ENCODE measurements at regions not wholly inside any gene's neighbourhood (a gene's known extent, or its start where the extent isn't known, plus 50 kb on each side); places are given as distances from the start of the nearest gene placed in this dataset.
"Not testable (repeated sequence)": the region's sequence is repeated elsewhere in the genome, so short reads cannot be mapped to it uniquely, and the experiment has no call there.

DNA sequence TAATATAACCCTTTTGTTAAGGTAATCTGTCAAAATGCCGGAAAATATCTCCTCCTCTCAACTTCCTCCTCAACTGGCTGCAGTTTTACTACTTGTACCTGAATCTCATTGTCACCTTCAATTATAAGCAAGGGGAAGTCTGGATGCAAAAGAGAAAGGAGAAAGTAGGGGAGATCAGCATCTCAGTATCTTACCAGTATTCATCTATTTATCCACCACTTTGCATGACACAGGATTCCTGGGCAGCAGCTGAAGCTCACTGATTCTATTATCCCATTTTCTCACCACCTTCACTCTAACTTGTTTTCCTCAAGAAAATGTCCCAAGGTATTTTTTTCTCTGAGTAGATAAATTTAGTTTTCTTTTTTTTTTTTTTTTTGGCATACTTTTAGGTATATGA, 440.5 kb upstream of the CBLB start:
- no peaks in the 10 kb centered on the region for H3K9me3 ChIP-seq
- H3K27me3 ChIP-seq: no peaks in the 10 kb centered on the region
- no peak for ATAC-seq
- no peaks in the 10 kb centered on the region for H3K36me3 ChIP-seq
- no peak for DNase-seq
- no peak overlapping the region for H3K27ac ChIP-seq
- no peaks in the 10 kb centered on the region for H3K4me1 ChIP-seq
- TF ChIP-seq, protein P1, sequence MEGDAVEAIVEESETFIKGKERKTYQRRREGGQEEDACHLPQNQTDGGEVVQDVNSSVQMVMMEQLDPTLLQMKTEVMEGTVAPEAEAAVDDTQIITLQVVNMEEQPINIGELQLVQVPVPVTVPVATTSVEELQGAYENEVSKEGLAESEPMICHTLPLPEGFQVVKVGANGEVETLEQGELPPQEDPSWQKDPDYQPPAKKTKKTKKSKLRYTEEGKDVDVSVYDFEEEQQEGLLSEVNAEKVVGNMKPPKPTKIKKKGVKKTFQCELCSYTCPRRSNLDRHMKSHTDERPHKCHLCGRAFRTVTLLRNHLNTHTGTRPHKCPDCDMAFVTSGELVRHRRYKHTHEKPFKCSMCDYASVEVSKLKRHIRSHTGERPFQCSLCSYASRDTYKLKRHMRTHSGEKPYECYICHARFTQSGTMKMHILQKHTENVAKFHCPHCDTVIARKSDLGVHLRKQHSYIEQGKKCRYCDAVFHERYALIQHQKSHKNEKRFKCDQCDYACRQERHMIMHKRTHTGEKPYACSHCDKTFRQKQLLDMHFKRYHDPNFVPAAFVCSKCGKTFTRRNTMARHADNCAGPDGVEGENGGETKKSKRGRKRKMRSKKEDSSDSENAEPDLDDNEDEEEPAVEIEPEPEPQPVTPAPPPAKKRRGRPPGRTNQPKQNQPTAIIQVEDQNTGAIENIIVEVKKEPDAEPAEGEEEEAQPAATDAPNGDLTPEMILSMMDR (IDR thresholded peaks at IDR 0.05 in 4 of 5, conservative IDR thresholded peaks at IDR 0.05 in 1 of 5): no peak
- no peak for TF ChIP-seq POLR2A (IDR thresholded peaks at IDR 0.05)
- intact Hi-C loops (cut with DNase I; ENCODE audit: low total_unique reads) (no loop called here), in situ Hi-C loops (cut with MboI; ENCODE audit: low sequenced_read_pairs in 4 of 4) (no loop called here)
- no peak overlapping the region for H3K4me3 ChIP-seq

DNA sequence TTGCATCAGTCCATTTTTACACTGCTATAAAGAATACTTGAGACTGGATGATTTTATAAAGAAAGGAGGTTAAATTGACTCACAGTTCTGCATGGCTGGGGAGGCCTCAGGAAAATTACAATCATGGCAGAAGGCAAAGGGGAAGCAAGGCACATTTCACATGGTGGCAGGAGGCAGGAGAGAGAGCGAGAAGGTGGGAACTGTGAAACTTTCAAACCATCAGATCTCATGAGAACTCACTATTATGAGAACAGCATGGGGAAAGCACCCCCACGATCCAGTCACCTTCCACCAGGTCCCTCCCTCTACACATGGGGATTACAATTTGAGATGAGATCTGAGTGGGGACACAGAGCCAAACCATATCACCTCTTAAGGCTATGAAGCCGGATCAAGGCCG, 441.0 kb upstream of the CBLB start:
- H3K27me3 ChIP-seq; DNase-seq; intact Hi-C loops (cut with DNase I; ENCODE audit: low total_unique reads); ATAC-seq; H3K4me1 ChIP-seq; H3K36me3 ChIP-seq; H3K27ac ChIP-seq; H3K9me3 ChIP-seq; H3K4me3 ChIP-seq; in situ Hi-C loops (cut with MboI; ENCODE audit: low sequenced_read_pairs in 4 of 4): not testable (repeated sequence)

DNA sequence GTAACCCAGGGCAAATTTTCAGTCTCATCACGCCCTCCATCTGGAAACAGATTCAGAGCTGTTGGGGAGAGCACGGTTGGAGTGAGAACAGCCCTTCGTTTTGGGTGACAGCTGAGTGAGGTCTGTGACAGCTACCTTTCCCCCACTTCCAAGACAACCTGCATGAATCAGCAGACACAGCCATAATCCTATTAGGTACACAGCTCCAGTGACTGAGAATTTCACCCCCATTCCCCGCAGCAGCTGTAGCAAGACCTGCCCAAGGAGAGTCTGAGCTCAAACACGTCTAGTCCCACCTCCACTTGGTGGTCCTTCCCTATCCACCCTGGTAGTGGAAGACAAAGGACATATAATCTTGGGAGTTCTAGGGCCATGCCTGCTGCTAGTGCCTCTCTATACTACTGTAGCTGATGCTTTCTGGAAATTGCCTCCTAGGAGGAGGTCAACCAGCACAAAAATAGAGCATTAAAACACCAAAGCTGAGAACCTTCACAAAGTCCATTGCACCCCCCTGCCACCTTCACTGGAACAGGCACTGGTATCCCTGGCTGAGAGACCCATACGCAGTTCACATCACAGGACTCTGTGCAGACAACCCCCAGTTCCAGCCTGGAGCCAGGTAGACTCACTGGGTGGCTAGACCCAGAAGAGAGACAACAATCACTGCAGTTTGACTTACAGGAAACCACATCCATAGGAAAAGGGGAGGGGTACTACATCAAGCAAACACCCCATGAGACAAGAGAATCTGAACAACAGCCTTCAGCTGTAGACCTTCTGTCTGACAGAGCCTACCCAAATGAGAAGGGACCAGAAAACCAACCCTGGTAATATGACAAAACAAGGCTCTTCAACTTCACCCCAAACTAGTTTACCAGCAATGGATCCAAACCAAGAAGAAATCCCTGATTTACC, 448.6 kb upstream of the CBLB start:
- Histone ChIP-seq H3K36me3 (no peaks in the 10 kb centered on the region), H3K27ac (no peak overlapping the region), H3K4me1 (no peaks in the 10 kb centered on the region), H3K27me3 (no peaks in the 10 kb centered on the region), H3K9me3 (no peaks in the 10 kb centered on the region), H3K4me3 (no peak overlapping the region)
- ATAC-seq (no peak), DNase-seq (no peak)
- in situ Hi-C loops (cut with MboI; ENCODE audit: low sequenced_read_pairs in 4 of 4) (no loop called here), intact Hi-C loops (cut with DNase I; ENCODE audit: low total_unique reads) (no loop called here)
- TF ChIP-seq, protein P1 (IDR thresholded peaks at IDR 0.05 in 4 of 5, conservative IDR thresholded peaks at IDR 0.05 in 1 of 5): no peak
- no peak for TF ChIP-seq POLR2A (IDR thresholded peaks at IDR 0.05)

DNA sequence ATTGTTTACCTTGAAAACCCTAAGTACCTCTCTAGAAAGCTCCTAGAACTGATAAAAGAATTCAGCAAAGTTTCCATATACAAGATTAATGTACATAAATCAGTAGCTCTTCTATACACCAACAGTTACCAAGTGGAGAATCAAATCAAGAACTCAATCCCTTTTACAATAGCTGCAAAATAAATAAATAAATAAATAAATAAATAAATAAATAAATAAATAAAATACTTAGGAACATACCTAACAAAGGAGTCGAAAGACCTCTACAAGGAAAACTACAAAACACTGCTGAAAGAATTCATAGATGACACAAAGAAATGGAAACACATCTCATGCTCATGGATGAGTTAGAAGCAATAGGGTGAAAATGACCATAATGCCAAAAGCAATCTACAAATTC, 452.6 kb upstream of the CBLB start:
- H3K4me1 ChIP-seq; ATAC-seq; H3K27me3 ChIP-seq; intact Hi-C loops (cut with DNase I; ENCODE audit: low total_unique reads); in situ Hi-C loops (cut with MboI; ENCODE audit: low sequenced_read_pairs in 4 of 4); DNase-seq; H3K27ac ChIP-seq; H3K9me3 ChIP-seq; H3K4me3 ChIP-seq; H3K36me3 ChIP-seq: not testable (repeated sequence)

DNA sequence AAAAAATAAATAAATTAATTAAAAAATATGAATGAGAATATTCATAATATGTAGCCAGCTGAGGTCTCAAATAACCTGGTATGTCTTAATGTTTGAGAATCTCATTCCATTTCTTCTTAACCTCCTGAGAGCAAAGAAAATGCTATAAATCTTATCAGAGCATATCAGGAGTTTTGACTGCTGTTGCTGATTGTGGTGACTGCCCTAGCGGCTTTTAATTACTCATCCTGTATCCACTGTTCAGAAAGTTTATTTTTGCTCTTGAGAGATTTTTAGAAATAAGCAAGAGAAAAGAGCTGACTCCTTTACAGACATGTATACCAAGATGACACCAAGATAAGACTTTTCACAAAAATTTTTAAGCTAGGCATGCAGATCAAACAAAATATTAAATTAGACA, 454.8 kb upstream of the CBLB start:
- Histone ChIP-seq H3K9me3 (peaks cover 0 to 5% (median 0%) of the 10 kb centered on the region in 3 donors), H3K4me1 (no peaks in the 10 kb centered on the region), H3K4me3 (no peak overlapping the region), H3K27me3 (no peaks in the 10 kb centered on the region), H3K27ac (no peak overlapping the region), H3K36me3 (no peaks in the 10 kb centered on the region)
- in situ Hi-C loops (cut with MboI; ENCODE audit: low sequenced_read_pairs in 4 of 4): no loop called here
- DNase-seq (no peak), ATAC-seq (no peak)
- no peak for TF ChIP-seq POLR2A (IDR thresholded peaks at IDR 0.05)
- TF ChIP-seq, protein P1 (IDR thresholded peaks at IDR 0.05 in 4 of 5, conservative IDR thresholded peaks at IDR 0.05 in 1 of 5): no peak
- intact Hi-C loops (cut with DNase I; ENCODE audit: low total_unique reads): no loop called here
